WERI-Rb-1 (cell line): ENCODE measurements at regions not wholly inside any gene's neighbourhood (a gene's known extent, or its start where the extent isn't known, plus 50 kb on each side); places are given as distances from the start of the nearest gene placed in this dataset.
"Not testable (repeated sequence)": the region's sequence is repeated elsewhere in the genome, so short reads cannot be mapped to it uniquely, and the experiment has no call there.

Experiments used
- DNase-seq: peaks from one replicate; pipeline ENCODE4 v3.0.0-alpha.2; 2020
- H3K27ac ChIP-seq: fragments of 250-450 bp; sonication (Bioruptor Pico); 2 replicates; pipeline ENCODE4 v1.5.1; 2020; ENCODE audit warnings: mild to moderate bottlenecking, moderate library complexity
- H3K27me3 ChIP-seq: fragments of 250-450 bp; sonication (Bioruptor Pico); 2 replicates; pipeline ENCODE4 v1.5.1; 2021; ENCODE audit warnings: mild to moderate bottlenecking, low read depth, moderate library complexity; ENCODE audit not compliant: insufficient read depth, severe bottlenecking
- H3K36me3 ChIP-seq: fragments of 250-450 bp; sonication (Bioruptor Pico); 2 replicates; pipeline ENCODE4 v1.5.1; 2020; ENCODE audit warnings: mild to moderate bottlenecking, moderate library complexity
- H3K4me3 ChIP-seq: 2 replicates; pipeline ENCODE4 v1.5.1; 2011; ENCODE audit warnings: low read depth, mild to moderate bottlenecking, control low read depth, low read length
- H3K9me3 ChIP-seq: fragments of 250-450 bp; sonication (Bioruptor Pico); 2 replicates; pipeline ENCODE4 v1.5.1; 2021; ENCODE audit warnings: mild to moderate bottlenecking, moderate library complexity; ENCODE audit not compliant: severe bottlenecking
- CTCF ChIP-seq: IDR thresholded peaks from 2 replicates; pipeline ENCODE4 v1.5.1; 2011; ENCODE audit warnings: low read depth, mild to moderate bottlenecking, control low read depth, inconsistent platforms, low read length

- TF ChIP-seq CTCF: no peak
- Histone ChIP-seq H3K36me3 (no peaks in the 10 kb centered on the region), H3K27ac (peak overlapping the region; percentile 53), H3K4me3 (no peak overlapping the region), H3K27me3 (no peaks in the 10 kb centered on the region), H3K9me3 (no peaks in the 10 kb centered on the region)
- no peak for DNase-seq
Observed at GRCh38 chr2:36289731-36290130, 65.8 kb upstream of the CRIM1 start.

- Histone ChIP-seq H3K27me3 (no peaks in the 10 kb centered on the region), H3K9me3 (peaks cover 4% of the 10 kb centered on the region), H3K36me3 (no peaks in the 10 kb centered on the region), H3K27ac (no peak overlapping the region), H3K4me3 (no peak overlapping the region)
- no peak for TF ChIP-seq CTCF
- DNase-seq: no peak
Observed at GRCh38 chr2:36287363-36288275, 68.0 kb upstream of the CRIM1 start.

- H3K36me3 ChIP-seq, H3K27ac ChIP-seq, DNase-seq, H3K27me3 ChIP-seq, H3K4me3 ChIP-seq: not testable (repeated sequence)
- H3K9me3 ChIP-seq: peaks cover 14% of the 10 kb centered on the region
Observed at GRCh38 chr2:36279506-36279905, 76.1 kb upstream of the CRIM1 start.

GRCh38 chr2:36277881-36278523 is 77.6 kb upstream of the CRIM1 start:
- DNase-seq: no peak
- no peaks in the 10 kb centered on the region for H3K36me3 ChIP-seq
- H3K9me3 ChIP-seq: peaks cover 9% of the 10 kb centered on the region
- no peak for TF ChIP-seq CTCF
- no peaks in the 10 kb centered on the region for H3K27me3 ChIP-seq
- H3K4me3 ChIP-seq: no peak overlapping the region
- no peak overlapping the region for H3K27ac ChIP-seq

GRCh38 chr2:36277146-36277808 is 78.3 kb upstream of the CRIM1 start:
- Histone ChIP-seq H3K36me3 (no peaks in the 10 kb centered on the region), H3K4me3 (no peak overlapping the region), H3K27ac (no peak overlapping the region), H3K27me3 (no peaks in the 10 kb centered on the region), H3K9me3 (peaks cover 9% of the 10 kb centered on the region)
- no peak for TF ChIP-seq CTCF
- DNase-seq: no peak

- H3K36me3 ChIP-seq: no peaks in the 10 kb centered on the region
- TF ChIP-seq CTCF: no peak
- no peak for DNase-seq
- no peaks in the 10 kb centered on the region for H3K9me3 ChIP-seq
- no peak overlapping the region for H3K4me3 ChIP-seq
- H3K27me3 ChIP-seq: no peaks in the 10 kb centered on the region
- H3K27ac ChIP-seq: no peak overlapping the region
Observed at GRCh38 chr2:36271266-36271665, 84.3 kb upstream of the CRIM1 start.
